ENCODE measurements at regions not wholly inside any gene's neighbourhood (a gene's known extent, or its start where the extent isn't known, plus 50 kb on each side); places are given as distances from the start of the nearest gene placed in this dataset.

DNA sequence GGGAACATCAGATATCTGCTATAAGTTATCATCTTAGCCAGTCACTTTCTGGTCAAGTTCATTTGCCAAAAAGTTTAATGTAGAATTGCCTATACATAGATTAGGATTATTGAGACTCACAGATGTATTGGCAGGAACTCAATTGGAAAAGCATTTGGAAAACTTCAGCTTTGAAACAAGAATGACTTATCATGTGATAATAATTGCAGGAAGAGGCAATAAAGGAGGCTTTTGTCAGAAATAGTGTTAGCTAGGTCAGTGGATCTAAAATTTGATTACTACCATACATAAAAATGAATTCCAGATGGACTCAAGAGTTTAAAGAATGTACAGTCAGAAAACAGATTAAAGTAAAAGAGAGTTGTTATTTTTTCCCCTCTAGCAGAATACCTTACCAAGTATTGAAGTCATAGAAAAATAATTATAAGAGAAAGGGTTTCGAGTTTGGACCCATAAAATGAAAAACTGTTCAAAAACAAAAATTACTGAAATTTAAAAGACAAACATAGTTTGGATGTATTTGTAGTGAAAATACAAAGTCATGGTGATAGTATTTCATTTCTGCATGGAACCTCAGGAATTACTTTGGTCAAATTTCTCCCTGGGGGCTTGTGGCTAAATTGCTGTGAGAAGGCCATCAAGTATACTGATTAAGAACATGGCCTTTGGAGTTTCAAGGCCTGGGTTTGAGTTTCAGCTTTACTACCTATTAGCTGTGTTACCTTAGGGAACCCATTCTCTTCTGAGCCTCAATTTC, 159.9 kb downstream of the TMEM38B start:
- no peak overlapping the region for H3K4me3 ChIP-seq (ENCODE audit: low read depth, low read length)
- no peak for DNase-seq (ENCODE audit: low read depth)
- TF ChIP-seq, protein P1, sequence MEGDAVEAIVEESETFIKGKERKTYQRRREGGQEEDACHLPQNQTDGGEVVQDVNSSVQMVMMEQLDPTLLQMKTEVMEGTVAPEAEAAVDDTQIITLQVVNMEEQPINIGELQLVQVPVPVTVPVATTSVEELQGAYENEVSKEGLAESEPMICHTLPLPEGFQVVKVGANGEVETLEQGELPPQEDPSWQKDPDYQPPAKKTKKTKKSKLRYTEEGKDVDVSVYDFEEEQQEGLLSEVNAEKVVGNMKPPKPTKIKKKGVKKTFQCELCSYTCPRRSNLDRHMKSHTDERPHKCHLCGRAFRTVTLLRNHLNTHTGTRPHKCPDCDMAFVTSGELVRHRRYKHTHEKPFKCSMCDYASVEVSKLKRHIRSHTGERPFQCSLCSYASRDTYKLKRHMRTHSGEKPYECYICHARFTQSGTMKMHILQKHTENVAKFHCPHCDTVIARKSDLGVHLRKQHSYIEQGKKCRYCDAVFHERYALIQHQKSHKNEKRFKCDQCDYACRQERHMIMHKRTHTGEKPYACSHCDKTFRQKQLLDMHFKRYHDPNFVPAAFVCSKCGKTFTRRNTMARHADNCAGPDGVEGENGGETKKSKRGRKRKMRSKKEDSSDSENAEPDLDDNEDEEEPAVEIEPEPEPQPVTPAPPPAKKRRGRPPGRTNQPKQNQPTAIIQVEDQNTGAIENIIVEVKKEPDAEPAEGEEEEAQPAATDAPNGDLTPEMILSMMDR (IDR thresholded peaks at IDR 0.05; ENCODE audit: insufficient read depth, low read depth, low read length, missing control alignments): no peak

DNA sequence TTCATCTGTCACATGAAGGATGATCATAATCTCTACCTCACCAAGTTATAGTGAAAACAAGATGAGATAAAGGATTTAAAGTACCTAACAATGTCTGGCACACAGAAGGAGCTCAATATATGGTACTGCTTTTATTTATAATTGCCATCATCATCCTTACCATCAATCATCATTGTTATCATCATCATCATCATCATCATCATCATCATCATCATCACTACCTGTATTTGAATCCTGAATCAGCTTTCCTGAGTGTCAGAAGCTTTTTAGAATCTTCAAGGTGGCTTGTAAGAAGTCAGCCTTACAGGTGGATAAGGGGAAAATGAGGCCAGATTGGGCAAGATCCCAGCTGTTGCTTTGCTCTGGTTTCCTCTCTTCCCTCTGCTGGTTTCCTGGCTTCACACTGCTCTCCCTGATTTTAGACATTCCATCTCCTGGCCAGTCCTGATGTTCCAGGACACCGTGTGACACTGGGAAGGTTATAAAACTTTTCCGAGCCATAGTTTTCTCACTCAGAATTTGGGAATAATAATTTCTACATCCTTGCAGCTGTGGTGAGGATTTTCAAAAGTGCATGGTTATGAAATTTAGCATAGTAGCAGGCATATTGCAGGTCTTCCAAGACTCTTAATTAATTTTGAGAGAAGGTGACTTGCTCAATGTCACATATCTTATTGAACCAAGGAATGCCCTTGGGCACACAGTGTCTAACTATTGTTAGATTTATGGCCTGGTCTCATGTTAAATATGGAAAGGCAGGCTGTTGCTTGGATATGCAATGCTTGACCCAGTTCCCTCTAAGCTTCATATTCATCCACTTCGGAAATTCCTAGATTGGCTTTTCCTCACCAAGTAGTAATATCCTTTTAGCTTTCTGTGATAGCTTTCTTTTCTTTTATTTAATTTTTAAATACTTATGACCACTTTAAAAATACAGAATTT, 160.7 kb downstream of the TMEM38B start:
- H3K4me3 ChIP-seq (ENCODE audit: low read depth, low read length): no peak overlapping the region
- TF ChIP-seq, protein P1 (IDR thresholded peaks at IDR 0.05; ENCODE audit: insufficient read depth, low read depth, low read length, missing control alignments): no peak
- DNase-seq (ENCODE audit: low read depth): no peak

DNA sequence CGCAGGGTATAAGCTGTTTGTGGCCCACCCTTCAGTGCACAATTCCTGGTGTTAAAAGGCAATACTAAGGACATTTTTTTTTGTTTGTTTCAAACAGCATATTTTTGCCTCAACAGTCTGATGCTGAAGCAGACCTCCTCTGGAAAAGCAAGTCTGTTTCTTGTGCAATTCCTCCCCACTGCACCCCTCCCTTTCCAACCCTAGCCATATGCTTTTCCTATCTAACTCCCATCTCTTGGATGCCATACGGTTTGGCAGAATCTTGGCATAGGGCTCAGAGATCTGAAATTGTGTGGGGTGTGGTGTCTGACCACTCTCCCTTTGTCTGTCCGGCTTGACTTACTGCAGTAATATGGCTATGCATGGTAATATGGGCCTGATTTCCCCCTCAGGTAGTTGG, 161.6 kb downstream of the TMEM38B start:
- no peak for DNase-seq (ENCODE audit: low read depth)
- no peak overlapping the region for H3K4me3 ChIP-seq (ENCODE audit: low read depth, low read length)
- TF ChIP-seq, protein P1 (IDR thresholded peaks at IDR 0.05; ENCODE audit: insufficient read depth, low read depth, low read length, missing control alignments): no peak

DNA sequence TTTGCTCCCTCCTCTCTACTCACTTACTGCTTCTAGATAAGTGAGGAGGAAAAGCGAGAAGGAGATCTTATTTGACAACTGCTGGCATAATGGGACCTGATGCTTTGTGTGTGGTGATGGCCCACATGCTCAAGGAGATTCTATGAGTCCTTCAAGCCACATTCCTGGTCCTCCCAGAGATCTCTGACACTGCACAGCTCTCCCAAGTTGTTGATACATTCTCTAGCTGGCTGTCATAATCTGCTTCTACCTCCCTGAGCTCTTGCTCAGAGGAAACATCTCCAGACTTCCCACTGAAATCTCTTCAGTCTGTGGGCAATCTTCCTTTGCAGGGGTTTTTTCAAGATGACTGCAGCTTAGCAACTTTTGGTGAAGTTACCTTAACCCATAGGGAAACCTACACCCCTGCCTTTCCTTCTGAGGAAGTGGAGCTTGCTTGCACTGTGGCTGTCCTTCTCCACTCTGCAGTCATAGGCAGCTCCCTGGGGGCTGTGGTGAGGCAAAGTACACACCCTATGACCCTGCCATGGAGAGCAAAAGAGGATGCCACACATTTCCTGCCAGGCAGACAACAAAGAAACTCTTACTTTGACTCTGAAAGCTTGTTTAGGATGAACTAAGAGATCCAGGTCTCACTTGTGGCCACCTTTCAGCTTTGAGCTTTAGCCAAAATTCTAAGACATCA, 163.8 kb downstream of the TMEM38B start:
- DNase-seq (ENCODE audit: low read depth): no peak
- no peak overlapping the region for H3K4me3 ChIP-seq (ENCODE audit: low read depth, low read length)
- TF ChIP-seq, protein P1 (IDR thresholded peaks at IDR 0.05; ENCODE audit: insufficient read depth, low read depth, low read length, missing control alignments): no peak

DNA sequence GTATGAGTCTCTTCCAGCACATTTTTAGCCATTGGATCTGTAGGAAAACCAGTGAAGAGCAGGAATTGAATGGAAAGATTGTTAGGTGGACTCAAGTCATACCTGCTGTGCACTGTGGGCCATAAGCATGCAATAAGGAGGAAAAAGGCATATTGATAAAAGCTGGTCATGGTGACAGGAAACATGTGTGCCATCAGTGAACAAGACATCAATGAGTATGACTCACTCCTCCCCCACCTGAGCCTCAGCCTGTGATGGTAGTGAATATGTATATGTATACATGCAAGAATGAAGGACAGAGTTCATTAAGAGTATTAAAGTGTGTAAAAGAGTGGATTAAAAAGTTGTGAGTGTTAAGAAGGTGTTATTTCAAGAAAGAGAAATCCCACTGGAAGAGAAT, 164.5 kb downstream of the TMEM38B start:
- no peak for DNase-seq (ENCODE audit: low read depth)
- TF ChIP-seq, protein P1 (IDR thresholded peaks at IDR 0.05; ENCODE audit: insufficient read depth, low read depth, low read length, missing control alignments): no peak
- no peak overlapping the region for H3K4me3 ChIP-seq (ENCODE audit: low read depth, low read length)

DNA sequence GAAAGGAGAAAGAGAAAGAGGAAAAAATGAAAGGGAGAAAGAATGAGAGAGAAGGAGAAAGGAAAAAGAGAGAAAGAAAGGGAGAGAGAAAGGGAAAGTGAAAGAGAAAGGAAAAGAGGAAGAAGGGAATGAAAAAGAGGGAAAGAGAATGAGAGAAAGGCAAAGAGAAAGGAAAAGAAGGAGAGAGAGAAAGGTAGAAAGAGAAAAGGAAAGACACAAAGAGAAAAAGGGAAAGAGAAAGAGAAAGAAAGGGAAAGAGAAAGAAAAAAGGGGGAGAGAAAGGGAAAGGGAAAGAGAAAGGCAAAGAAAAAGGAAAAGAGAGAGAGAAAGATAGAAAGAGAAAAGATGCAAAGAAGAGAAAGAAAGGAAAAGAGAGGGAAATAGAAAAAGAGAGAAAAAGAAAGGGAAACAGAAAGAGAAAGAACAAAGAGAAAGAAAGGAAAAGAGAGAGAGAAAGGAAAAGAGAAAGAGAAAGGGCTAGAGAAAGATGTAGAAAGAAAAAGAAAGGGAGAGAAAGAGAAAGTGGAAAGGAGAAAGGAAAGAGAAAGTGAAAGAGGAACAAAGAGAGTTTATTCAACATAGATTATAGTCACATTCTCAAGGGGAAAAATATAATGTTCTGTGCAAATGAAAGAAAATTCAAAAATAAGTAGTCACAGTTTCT, 165.2 kb downstream of the TMEM38B start:
- TF ChIP-seq, protein P1 (IDR thresholded peaks at IDR 0.05; ENCODE audit: insufficient read depth, low read depth, low read length, missing control alignments): no peak
- DNase-seq (ENCODE audit: low read depth): no peak
- no peak overlapping the region for H3K4me3 ChIP-seq (ENCODE audit: low read depth, low read length)

All from GM12865 (cell line).